DMS153 (cell line): ENCODE measurements at regions not wholly inside any gene's neighbourhood (a gene's known extent, or its start where the extent isn't known, plus 50 kb on each side); places are given as distances from the start of the nearest gene placed in this dataset.

Source experiments
- DNase-seq: peaks from one replicate; lab custom pipeline; 2025; lab: John Stamatoyannopoulos, UW

DNA sequence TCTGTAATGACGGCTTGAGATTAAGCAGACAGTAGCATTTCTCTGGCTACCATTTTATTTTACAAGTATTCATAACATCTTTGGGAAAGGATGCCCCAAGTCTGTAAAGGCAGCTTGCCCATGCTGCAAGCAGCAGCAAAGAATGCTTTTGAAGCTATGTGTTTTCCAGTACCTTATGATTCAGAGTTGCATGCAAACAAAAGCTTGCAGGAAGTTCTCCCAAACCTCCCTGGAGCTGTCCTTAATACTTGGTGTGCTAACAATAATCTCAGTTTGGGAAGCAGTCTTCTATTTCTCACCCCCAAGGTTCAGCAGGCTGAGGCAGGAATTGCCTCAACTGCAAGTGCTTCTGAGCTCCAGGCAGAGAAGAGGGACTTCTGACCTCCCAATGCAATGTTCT lies 60.8 kb downstream of the CCNA1 start:
- no peak for DNase-seq

DNA sequence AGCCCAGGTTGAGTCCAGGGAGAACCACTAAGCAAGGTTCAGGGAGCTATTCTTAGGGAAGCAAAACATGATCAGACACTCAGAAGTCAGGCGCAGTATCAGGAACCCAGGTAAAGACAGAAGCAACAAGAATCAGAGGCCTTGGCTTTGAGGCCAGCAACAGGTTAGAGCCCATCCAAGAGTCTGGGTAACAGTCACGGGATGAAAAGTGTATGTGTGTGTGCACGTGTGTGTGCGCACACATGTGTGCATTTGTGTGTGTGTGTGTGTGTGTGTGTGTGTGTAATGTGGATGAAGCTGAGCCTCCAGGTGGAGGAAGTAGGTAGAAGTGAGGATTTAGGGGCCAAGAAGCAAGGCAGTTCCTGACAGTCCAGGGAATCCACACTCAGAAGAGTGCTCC lies 63.1 kb downstream of the CCNA1 start:
- DNase-seq: no peak

DNA sequence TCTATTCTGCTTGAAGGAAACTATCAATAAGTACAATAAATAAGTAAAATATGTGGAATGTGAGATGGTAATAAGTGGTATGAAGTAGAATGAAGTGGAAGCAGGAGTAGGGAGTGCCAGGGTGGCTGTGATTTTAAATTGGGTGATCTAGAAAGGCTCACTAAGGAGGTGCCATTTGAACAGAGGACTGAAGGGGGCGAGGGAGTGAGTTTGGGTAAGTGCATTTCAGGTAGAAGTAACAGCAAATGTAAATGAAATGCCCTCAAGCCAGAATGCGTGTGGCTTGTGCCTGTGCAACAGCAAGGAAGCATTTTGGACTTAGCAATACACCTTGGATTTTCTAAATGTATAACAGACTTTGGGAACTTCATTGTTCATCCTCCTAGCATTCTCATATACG lies 77.1 kb downstream of the CCNA1 start:
- DNase-seq: no peak

DNA sequence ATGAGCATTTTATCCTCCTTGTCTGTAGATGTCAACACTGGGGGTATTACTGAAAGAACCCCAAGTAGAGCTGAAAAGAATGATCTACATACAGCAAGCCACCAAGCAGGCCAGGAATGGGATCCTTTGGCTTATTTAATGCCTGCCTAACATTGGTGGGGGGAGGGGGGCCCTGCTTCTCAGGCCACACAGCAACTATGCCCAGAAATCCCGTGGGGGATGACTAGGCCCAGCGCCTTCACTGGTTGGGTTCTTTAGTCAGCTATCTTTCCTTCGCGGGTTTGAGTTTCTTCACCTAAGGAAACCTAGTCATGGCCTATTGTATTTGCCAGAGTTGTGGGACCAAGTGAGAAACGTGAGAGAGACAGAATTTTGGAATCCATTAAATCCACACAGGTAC lies 80.5 kb downstream of the CCNA1 start:
- DNase-seq: no peak

DNA sequence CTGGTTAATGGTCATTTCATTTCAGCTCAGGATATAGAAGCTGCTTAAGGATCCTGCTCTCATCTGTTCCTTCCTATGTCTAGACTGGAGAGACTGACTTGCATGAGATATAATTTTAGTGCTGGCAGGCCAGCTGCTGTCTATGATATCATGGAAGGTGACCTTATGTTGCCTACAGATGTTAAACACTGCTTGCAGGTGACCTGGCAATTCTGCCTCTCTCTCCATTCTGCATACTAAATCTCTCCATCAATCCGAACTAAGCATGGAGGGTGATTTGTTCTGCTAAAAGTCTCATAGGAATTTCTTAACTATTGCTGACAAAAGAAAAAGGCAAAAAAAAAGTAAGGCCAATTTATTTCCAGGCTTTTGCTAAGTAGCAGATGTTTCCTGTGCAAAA lies 81.0 kb downstream of the CCNA1 start:
- DNase-seq: no peak

DNA sequence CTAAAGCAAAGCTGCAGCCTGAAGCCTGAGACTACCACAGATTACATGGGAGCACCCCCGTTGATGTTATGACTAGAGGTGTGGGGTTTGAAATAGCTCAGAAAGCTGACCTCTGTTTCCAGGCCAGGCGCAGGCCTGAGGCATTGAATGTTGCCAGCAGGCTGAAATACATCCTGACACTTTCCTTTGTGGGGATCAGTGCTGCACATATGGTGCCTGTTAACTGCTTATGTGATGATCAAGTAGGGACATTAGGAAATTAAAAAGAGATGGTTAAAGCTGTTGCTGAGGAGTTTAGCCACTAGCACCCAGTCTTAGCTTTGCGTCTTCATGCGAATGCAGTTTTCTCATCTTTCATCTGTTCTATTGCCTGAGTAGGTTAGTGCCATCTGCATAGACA lies 83.2 kb downstream of the CCNA1 start:
- DNase-seq: no peak

DNA sequence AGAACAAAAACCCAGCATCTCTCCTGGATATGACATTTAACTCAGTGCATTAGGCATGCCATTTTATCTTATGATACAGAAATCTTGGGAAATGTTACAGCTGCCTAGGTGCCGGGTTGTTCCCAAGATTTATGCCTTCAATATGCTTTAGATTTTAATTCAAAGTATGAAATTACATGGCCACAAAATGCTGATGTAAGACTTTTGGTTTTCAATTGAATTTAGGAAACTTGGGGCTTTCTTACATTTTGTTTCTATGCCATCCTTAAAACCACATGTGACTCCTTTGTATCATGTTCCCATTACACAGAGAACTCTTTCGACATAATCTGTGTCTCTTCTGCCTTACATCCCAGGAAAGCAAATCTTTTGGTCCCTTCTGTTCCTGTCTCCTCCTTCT lies 83.9 kb downstream of the CCNA1 start:
- DNase-seq: no peak

DNA sequence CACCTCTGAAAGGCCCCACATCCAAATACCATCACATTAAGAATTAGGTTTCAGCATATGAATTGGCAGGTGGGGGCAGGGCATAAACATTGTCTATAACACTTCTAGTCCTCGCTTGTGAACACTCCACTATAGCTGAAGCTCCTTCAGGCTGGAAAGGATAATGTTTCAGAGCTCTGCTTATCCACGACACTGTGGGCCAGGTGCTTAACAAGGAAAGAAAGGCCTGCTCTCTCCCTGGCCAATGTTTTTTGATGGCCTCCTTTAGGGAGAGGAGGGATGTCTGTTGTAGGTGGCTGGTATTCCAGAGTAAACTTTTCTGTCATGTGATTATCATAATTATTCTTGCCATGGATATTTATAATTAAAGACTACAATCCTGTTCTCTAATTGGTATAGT lies 86.4 kb downstream of the CCNA1 start:
- peak; percentile 29 for DNase-seq

DNA sequence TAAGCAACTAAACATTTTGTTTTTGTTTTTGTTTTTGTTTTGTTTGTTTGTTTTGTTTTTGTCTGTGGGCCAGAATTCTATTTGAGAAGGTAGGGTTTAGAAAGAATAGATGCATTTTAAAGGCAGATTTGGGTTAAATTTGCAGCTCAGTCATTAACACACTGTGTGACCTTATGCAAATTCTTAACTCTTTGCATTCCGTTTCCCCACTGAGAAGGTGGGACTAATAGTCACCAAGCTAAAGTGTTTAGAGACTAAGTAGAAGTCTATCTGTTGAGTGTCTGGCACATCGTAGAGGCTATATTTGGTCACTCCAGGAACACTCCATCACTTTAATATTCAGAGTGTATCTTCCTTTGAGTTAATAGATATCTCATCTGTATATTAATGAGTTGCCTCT lies 87.1 kb downstream of the CCNA1 start:
- DNase-seq: no peak

DNA sequence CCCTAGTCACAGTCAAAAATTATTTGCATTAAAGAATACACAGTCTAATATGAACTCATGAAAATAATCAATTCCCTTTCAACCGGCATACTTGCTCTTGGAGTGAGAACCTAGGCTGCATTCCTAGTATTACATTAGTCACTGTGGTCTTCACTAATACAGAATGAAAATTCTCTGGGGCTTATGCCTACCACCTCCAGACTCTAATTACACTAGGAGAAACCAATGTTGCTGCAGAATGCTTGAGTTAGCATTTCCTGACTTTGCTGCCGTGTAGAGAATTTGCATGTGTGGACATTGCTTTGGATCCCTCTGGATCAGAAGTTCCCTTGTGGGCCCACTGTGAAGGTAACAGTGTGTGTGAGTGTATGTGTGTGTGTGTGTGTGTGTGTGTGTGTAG lies 87.8 kb downstream of the CCNA1 start:
- DNase-seq: no peak

DNA sequence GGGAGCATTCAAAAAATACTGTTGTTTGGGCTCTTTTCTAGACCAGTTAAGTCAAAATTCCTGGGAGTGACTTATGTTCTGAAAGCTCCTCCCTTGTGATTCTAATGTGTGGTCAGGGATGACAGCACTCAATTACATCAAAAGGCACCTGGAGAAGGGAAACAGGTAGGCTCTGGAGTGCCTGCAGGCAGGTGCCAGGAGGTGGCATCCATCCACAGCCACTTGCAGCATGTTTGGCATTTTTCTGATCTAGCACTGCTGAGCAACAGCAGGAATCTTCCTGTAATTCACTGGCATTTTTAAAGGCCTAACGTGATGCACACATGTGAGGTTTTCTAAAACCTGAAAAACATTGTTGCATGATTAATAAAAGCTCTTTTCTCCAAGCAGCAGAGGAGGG lies 94.6 kb downstream of the CCNA1 start:
- no peak for DNase-seq

DNA sequence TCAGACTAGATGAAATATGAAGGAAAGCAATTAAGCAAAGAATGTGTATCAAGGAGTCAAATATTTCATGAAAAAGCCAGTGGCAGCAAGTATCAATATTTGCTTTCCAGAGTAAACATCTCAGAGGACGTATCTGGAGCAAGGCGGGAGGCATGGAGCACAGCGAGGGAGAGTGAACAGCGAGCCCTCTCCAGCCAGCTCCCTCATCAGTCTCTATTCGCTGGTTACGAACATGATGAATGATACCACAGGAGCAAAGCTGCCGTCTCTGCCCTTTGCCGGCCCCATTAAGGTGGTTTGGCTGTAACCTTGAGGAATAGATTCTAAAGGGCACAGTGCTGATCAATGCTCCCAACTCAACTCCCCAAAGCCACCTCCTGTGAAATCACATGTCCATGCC lies 95.8 kb downstream of the CCNA1 start:
- no peak for DNase-seq

DNA sequence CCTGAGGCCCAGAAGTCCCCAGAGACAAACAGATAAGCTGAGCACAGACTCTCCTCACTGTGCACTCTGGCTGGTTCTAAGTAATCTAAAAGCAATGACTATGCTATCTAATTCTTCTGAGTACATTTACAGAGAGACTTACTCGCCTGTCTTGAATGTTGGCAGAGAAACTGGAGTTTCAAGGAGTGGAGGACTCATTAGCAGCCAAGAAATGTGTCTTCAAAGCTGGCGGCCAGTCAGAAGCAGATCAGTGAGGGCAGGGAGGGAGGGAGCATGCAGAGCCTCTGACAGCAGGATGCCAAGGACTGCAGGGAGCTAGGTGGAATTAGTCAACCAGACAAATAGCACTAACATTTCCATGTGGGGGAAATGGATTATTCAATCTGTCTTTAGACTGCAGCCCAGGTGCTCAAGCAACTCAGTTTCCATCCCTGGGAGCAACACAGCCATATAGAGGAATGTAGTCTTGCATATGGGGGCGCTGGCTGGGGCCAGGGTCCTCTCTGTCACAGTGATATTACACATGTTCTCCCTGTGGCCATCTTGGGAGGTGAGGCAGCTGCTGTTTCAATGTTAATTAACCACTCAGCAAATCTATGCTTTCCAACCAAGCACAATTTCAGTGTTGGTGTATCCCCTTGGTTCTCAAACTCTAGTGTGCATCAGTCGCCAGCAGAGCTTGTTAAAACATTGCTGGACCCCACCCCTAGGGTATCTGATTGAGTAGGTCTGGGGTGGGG lies 97.9 kb downstream of the CCNA1 start:
- DNase-seq: no peak

DNA sequence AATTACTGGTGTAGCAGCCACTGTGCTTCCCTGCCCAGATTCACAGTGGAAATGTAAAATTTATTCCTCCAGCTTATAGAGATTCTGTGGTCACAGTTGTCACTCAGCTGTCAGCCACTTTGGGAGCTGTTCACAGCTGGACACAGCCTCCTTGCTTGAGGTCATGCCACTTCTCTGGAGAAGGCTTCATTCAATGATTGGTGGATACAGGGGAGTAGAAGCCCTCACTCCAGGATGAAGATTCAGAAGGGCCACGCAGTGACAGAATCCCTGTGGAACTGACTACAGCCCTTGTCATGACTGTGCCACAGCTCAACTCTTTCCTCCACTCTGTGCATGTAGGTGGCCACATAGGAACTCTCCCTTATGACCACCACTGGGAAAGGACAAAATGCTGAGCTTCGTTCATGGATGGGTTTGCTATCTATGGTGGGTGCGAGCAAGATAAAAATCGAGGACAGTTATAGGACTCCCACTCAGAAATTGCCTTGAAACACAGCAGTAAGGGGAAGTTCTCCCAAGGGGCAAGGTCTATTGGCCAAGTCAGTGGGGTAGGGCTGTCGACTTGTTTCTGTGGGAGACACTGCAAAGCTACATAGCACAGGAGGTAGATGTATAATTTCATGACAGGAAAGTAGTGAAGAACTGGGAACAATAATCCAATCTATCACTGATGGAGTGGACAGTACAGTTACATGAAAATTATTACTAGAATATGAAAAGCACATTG lies 98.7 kb downstream of the CCNA1 start:
- DNase-seq: no peak

DNA sequence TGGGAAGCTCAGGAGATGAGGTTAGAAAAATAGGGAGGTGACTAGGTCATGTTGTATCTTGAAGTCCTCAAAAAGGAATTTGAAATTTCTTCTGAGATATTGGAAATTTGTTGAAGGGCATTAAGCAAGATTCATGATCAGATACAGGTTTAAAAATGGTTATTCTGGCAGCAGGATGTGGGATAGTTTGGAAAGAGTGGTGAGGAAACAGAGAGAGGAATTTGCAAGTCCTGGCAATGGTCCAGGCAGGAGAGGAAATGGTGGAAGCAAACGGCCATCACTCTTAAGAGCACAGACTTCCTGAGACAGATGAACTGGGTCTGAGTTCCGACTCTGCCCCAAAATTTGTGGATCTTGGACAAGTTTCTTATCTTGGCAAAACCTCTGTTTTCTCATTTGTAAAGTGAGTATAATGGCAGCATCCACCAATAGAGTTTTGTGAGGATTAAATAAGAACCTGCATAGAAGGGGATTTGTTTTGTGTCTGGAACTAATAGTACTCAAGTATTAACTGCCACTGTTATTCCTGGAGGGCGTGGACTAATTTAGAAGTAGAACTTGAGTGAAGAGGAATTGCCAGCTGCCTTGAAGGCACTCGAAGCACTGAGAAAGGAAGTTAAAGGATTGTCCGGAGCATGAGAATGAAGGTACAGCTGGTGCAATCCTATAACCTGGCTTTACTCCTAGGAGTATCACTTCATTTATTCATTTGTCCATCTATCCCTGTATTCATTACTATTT lies 99.6 kb downstream of the CCNA1 start:
- no peak for DNase-seq

DNA sequence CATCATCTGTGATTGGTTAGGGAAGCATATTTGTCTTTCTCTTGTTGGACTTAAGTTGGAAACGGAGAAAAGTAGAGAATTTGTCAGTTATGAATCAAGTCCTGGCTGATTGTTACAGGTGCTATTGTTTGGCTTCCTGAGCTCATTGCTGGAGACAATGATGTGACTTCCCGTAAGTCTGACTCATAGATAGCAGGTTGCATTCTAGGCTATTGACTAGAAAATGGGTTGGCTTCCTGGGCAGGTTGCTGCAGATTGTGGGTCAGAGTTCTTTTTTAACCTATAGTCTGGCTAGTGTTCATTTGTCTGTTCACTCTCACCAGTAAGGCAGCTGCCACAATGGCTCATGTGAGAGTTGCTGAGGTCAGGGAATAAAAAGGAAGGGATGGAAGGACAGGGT lies 101.5 kb downstream of the CCNA1 start:
- peak; percentile 72 for DNase-seq

DNA sequence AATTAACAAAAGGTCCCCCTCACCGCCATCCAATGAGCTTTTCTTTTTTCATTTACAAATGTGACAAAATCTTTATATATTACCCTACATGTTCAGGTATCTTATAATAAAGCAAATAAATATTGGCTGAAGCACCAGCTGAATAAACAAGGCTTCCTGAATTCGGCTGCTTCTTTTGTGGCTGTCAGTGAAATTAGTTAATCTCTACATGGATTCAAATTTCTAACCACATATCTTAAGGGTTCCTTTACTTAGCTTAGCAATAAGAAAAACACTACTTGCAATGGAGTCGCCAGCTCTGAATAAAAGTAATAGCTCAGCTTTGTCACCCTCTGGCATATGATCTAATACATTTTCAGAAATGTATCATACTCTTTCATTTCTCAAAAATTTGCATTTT lies 104.3 kb downstream of the CCNA1 start:
- DNase-seq: peak; percentile 93

DNA sequence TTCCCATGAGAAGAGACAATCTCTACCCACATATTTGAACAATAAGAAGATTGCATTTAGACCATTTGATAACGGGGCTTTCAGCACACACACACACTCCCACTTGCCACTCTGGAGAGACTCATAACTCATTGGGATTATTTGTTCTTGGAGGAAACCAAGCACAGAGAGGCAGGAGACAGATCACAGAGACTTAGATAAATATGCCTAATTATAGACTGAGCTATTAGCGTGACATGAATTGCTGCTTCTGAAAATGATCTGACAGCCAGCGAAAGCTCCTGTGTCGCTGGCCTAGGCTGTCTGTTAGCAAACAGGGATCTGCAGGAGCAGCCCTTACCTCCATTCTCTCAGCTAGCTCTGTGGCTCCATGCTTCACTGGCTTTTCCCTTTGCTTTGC lies 111.4 kb downstream of the CCNA1 start:
- peak; percentile 78 for DNase-seq

DNA sequence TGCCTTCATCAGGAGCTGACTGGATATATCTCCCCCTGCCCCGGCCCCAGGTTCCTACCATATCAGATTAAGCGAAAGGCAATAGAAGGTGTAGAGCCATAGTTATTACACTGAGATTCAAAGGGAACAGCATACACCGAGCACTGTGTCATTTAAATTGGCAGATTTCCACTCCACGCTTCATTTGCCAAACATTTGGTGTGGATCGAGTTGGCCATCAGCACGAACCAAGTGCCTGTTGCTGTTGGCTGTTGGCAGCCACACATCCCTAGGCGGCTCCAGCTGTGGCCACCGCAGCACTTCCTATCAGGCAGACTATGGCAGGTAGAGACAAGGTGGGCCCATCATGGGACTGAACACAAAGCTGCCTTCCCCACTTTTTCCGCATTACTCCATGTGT lies 115.8 kb downstream of the CCNA1 start:
- peak; percentile 39 for DNase-seq

DNA sequence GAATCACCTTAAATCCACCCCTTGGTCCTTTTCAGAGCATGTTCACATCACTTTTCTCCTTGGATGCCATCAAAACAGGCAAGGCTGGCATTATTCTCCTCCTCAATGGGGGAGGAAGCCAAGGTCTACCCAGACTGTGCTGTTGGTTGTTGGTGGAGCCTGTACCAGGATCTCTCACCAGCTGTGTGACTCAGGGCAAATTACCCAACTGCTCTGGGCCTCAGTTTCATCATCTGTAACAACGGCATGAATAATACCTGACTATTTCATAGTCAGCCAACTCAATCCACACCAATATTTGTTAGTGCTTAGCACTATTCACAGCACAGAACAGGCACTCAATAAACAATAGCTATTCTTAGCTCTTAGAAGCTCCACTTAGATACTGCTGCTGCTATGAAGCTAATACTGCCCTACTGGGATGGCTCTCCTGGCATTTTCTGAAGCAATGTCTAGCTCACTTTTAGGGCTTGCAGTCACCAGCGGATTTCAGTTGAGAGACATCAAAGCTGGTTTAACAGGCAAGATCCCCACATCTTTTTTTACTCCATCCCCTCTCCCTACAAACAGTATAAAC lies 116.9 kb downstream of the CCNA1 start:
- no peak for DNase-seq

DNA sequence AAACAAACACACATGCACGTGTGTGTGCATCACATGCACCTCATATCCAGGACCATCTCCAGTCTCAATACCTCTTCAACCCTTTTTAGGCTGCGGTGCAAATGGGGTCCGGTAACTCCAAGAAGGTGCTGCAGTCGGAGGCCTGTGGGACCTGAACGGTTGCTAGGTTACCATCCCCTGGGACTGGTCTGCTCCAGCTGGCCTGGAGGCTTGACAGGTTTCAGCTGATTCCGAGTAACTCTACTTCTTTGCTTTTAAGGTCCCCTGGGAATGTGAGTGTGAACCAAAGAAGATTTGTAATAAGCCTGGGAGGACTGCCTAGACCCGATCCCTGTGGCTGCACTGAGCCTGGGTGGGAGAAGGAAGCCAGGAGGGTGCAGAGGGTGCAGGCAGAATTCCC lies 117.5 kb downstream of the CCNA1 start:
- peak; percentile 10 for DNase-seq

DNA sequence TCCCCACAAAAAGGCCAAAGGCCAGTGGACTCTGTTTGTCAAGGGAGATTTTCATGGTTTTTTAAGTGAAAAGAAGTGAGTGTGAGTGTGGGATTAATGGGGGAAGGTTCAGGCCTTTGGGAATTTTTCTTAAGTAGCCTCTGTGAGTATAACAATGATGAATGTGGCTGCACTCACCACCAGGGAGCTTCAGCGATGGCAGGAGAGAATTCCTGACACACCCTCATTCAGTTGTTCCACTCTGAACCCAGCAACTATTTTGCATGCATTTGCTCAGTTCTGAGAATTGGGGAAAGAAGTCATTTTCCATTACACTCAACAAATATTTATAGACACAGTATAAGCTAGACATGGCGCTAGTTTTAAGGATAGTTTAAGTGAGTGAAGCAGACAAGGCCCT lies 117.9 kb downstream of the CCNA1 start:
- DNase-seq: no peak

DNA sequence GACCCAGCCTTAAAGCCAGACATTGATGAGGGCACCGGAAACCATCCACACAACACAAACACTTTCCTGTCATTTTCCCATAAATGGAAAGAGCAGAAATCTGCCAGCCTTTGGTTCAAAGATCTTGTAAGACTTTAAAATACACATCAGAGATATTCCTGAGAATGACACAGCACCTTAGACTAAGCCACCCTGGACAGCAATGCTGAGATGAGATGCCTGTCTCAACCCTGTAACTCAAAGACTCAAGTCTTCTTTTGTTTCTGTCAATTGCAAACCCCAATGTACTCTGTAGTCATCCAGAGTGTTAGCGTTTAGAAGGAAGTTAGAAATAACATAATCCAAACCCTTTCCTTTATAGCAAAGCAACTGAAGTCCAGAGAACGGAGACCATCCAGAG lies 119.2 kb downstream of the CCNA1 start:
- no peak for DNase-seq
